ENCODE measurements at regions not wholly inside any gene's neighbourhood (a gene's known extent, or its start where the extent isn't known, plus 50 kb on each side); places are given as distances from the start of the nearest gene placed in this dataset.

DNA sequence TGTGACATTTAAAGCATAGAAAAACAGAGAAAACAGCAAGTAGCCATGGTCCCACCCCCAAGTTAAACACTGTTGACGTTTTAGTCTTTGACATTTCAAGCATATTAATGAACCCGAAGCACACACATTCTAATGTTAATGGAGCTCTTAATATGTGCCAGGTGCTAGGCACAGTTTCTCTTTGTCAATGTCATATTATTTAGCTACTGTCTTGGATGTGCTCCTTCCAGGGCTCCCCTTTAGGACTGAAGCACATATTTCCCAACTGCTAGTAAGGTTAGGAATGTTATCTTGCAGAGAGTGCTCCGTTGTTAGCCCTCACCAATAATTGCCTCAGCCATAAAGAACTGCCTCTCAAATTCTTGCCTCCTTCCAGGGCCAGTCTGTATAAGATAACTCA lies 716.6 kb upstream of the TENM4 start:
- no peak for ATAC-seq
- no peak for DNase-seq
- intact Hi-C loops (cut with DNase I, micrococcal nuclease): no loop called here

DNA sequence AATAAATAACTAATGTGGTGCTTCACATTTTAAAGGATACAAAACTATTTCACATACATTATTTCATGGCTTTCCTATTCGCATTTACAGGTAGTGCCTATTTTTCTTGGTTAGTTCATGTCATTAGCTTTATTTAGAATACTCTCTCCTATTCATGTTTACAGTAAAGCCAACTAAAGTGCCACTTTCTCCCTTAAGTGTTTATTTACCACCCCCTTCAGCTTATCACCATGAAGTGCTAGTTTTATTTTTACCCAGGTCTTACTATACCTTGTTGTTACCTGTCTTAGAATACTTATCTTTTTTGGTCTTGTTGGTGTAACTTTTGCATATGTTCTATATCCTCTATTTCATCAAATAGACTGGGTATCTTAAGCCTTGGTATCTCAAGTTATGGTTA lies 715.2 kb upstream of the TENM4 start:
- ATAC-seq (no peak), DNase-seq (no peak)
- intact Hi-C loops (cut with DNase I, micrococcal nuclease): no loop called here

DNA sequence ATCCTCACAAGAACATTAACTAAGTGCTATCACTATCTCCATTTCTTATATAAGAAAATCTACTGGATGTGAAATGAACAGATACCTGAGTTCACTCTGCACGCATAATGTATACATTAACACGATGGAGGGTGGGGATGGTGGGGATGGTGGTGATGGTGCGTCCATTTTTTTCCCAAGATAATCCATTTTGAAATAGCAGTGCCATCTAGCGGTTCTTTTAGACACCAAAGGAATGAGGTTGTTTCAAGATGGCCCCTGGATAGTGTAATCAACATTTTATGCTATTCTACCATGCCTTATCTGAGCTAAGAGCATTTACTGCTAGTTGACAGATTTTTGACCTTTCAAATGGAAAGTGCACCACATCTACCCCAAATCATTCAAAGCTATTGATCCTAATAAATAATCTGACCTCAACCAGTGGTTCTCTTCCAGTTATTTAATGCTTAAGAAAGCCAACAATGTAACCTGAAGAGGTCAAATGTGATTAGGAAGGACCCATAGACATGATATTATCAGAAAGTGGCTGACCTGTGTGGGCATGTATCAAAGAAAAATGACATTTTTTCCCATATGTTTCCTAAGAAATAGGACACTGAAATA lies 714.7 kb upstream of the TENM4 start:
- intact Hi-C loops (cut with DNase I, micrococcal nuclease): no loop called here
- no peak for DNase-seq

DNA sequence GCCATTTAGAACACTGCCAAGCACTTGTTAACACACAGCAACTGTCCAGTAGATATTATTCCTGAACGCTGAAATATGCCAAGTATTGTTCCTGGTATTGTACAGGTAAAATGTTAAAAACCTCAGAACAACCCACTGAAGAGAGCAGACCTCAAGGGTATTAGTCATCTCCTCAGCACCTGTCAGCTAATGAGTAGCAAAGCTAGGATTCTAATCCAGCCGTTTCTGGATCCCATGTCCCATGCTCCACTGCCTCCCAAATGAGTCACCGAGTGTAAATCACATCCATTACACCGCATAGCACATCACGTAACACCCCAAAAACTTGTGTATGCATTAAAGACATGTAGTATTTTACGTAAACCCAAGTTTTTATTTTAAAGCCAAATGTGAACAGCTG lies 705.4 kb upstream of the TENM4 start:
- no peak for ATAC-seq
- intact Hi-C loops (cut with DNase I, micrococcal nuclease): no loop called here
- DNase-seq: no peak

More for the DNA sequence above, 714.7 kb upstream of the TENM4 start:
- ATAC-seq: peak; percentile 53

DNA sequence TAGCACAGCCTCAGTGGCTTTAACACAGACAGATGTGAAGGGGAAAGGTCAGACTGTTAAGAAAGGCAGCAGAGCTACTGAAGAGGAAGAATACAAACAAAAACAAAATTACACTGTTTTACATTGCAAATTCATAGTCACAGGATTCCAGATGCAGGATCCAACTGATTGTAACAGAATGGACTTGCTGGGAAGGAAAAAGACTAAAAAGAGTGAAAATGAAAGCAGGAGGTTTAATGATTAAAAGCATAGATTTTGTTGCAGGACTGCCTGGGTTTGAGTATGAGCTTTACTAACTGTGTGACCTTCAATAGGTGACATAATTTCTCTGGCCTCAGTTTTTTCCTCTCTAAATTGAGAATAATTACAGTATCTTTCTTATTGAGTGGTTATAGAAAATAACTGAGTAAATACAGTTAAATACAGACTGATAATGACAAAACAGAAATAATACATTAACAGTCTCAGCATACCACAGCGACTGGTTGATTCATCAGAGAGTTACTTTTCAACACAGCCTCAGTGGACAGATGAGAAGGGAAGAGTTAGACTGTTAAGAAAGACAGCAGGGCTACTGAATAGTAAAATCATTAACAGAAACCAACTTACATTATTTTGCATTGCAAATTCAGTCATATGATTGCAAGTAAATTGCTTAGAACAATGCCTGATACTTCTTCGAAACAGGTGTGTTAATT lies 704.2 kb upstream of the TENM4 start:
- intact Hi-C loops (cut with DNase I, micrococcal nuclease): no loop called here
- DNase-seq (no peak), ATAC-seq (no peak)

DNA sequence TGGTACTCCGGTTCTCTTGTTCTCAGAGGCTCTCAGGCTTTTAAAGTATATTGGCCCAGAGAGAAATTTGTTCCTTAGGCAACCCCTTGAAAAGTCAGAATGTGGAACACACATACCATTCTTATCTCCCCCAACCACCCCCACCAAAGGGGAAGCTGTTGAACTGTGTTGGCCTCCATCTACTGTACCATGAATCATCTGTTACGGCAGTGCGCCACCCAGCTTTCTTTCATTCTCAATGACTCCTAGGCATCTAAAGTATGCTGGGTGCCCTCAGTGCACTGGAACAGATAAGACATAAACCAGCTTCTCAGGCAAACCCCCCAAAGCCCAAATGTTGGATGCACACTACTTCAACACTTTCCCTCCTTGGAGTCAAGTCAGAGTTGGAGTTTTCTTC lies 696.2 kb upstream of the TENM4 start:
- intact Hi-C loops (cut with DNase I, micrococcal nuclease): no loop called here
- no peak for DNase-seq

DNA sequence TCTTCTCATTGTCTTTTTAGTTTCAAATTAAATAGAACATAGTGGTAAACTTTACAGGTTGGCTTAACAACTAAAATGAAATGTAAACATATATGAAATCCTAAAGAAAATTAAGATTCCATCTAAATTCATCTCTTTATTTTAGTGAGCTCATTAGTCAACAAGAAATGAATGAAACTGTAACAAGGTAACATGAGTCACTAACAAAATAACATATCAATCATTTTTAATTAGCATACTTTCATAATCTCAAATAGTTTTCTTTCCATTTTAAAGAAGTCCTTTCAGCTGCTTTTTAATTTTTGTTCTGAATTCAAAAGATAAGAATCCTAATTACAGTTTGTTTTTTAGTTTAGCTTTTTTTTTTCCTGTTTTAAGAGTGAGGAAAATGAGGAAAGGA lies 688.6 kb upstream of the TENM4 start:
- intact Hi-C loops (cut with DNase I, micrococcal nuclease): no loop called here
- no peak for DNase-seq
- ATAC-seq: no peak

More for the DNA sequence above, 696.2 kb upstream of the TENM4 start:
- ATAC-seq: no peak

DNA sequence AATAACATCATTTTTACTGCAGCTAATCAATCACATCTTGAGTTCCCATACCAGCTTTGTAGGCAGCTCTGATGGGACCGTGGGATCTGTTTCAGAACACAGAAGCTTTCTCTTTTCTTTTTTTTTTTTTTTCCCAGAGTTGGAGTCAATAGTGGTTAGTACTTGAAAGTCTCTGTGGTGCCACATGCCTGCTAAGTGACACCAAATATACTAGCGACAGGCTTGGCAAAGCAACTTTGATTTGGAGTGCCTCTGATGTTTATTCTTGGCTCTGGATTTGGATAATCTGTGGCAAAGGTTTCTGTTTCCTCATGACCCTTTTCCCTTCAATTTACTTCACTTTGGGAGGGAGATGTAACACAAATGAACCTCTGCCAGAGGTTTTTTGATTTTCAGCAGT lies 681.4 kb upstream of the TENM4 start:
- DNase-seq (no peak), ATAC-seq (no peak)
- intact Hi-C loops (cut with DNase I, micrococcal nuclease): no loop called here

DNA sequence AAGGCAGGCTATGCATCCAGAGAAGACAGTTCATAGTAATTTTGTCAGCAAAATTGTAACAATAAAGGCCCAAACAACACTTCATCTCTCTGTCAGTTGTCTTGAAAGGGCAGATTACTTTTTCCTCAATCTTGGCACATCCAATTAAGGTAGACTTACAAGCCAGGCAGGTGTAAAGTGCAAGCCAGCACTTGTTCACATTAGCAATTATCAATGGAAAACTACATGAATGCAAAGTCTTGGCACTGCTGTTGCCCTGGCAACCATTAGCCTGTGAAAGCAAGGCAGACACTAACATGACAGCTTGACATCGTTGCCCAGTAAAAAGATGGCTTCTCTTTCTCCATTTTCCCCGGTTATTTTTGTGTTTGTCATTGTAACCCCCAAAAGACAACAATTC lies 677.2 kb upstream of the TENM4 start:
- no peak for DNase-seq
- ATAC-seq: no peak
- intact Hi-C loops (cut with DNase I, micrococcal nuclease): no loop called here

DNA sequence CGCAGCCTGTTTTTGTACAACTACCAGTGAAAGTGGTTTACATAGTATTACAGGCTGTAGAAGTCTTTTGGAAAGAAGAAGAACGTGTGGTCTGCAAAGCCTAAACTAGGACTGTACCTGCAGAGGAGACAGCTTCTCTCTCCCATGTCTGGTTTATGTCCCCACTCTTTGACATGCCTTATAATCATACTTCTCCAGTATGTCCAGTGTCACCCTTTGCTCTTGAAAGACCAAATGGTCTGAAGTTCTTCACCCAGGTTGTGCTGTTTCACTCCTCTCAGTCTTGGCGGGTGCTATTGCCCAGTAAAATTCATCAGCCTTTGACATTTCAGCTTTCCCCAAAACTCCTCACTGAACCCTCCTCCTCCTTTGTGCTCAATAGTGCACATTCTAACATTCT lies 676.0 kb upstream of the TENM4 start:
- intact Hi-C loops (cut with DNase I, micrococcal nuclease): no loop called here
- ATAC-seq: no peak
- no peak for DNase-seq

DNA sequence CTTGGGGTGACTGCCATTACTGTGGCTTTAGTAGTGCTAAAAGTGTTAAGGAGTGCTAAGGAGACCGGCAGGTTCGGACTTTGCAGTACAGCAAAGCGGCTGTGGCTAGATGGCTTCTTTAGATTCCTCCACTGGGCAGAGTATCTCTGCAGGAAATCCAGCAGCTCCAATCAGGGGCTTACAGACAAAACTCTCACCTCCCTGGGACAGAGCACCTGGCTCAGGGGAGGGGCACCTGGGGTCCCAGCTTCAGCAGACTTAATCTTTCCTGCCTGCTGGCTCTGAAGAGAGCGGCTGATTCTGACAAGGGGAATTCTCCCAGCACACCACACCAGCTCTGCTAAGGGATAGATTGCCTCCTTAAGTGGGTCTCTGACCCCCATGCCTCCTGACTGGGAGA lies 668.8 kb upstream of the TENM4 start:
- intact Hi-C loops (cut with DNase I, micrococcal nuclease): no loop called here
- ATAC-seq (no peak), DNase-seq (no peak)

DNA sequence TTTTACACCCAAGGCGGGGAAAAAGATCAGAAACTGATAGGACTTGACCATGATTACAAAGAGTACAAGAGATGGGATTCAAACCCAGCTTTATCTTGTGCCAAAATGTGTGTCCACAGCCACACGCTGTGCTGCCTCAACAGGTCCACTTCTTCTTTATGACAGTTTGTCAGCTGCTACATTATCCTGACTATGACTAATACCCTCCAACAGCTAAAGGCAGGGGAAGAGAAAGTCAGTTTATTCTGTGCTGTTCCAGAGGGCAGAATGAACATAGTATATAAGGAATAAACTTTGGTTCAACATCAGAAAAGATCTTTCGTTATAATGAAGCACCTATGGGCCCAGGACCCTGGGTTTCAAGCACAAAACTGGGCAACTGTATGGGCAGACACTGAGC lies 668.2 kb upstream of the TENM4 start:
- no peak for DNase-seq
- intact Hi-C loops (cut with DNase I, micrococcal nuclease): no loop called here
- ATAC-seq: no peak

DNA sequence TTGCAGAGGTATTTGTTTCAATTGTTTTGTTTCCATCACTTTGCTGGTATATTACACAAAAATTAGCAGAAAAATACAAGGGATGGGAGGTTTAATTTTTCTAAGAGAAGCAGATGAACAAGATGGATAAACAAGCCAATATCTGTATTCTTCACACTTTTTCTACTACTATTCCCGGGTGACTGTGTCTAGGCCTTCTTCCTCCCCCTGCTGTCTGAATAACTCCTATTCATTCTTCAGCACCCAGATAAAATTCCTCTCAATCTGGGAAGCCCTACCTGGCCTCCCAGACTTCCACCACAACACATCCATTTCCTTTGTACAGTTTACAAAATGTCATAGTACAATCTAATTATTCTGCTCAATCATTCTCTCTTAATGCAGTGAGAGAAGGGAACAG lies 666.6 kb upstream of the TENM4 start:
- no peak for ATAC-seq

DNA sequence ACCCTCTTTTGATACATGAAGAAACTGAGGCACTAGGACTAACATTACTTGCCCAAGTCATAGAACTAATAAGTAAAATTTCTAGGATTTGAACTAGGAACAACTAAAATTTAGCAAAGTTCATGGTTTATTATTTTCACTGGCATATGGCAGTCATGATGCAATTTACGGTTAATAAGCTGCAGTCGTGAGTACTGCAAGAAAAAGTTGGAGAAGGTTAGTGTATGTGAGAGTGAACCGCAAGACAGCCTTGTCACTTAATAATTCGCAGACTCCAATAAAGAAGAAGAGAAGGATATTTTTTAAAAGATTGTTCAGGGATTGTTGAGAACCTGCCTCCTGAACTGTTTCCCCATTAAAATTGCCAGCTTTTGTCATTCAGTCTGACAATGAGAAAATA lies 663.4 kb upstream of the TENM4 start:
- ATAC-seq: no peak
- no peak for DNase-seq
- intact Hi-C loops (cut with DNase I, micrococcal nuclease): no loop called here

More for the DNA sequence above, 666.6 kb upstream of the TENM4 start:
- no peak for DNase-seq
- intact Hi-C loops (cut with DNase I, micrococcal nuclease): no loop called here

DNA sequence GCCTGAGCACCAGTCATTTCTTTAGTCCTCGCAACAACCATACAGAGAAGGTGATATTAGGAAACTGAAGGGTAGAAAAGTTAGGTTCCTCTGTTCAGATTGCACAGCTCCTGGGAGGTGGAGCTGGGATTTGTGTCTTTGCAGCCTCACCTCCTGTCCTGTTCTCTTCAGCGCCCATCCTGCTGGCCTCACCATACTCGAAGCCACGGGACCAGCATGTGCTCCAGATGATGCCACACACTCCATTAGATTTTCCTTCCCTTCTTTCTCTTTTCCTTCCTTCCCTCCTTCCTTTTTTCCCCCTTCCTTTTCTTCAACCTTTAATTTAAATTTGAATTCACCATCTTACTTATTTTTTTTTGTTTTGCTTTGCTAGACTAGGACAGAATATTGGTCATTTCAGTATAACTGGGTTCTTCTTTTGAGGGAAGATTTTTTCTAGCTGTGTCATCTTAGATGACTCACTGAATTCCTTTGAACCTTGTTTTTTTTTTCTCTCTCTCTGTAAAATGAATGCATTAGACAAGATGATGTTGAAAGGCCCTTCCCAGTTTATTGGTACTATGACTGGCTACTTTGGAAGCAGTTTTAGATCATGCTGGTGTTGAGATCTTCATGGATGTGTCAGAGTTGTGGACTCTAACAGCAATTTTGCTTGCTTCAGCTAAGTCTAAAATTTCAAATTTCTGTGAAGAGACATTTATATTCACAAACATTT lies 662.5 kb upstream of the TENM4 start:
- intact Hi-C loops (cut with DNase I, micrococcal nuclease): no loop called here
- no peak for DNase-seq
- ATAC-seq: no peak

DNA sequence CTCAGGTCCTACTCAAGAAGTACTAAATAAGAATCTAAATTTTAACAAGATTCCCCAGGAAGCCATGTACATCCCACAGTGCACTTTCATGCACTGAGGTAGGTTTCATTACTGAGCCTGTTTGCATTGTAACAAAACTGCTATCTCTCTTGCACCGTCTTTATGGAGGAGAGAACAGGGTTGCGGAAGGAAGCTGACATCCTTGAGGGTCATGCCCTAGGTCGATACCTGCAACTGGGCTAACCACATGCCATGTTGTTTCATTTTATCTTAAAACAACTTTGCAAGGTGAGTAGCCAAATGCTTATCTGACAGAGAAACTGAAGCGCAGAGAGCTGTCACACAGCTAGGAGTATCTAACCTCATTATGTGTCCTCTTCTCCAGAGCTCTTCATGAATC lies 656.3 kb upstream of the TENM4 start:
- intact Hi-C loops (cut with DNase I, micrococcal nuclease): no loop called here
- DNase-seq: no peak
- ATAC-seq: no peak

DNA sequence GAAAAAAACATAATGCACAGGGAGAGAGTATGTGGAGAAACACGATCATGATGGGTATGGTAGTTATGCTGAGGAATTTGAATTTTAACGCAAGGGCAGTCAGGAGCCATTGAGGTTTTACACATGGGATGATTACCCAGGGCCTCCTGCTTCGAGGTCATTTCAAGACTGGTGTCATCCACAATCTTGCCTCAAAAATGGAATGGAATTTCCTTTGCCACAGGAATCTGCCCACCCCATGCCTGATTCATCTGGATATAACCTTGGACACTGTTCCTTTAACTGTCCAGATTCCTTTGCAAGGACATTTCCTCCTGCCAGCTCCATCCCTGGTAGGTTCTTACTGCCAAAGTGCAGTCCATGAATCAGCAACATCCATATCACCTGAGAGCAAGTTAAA lies 655.9 kb upstream of the TENM4 start:
- DNase-seq: no peak
- intact Hi-C loops (cut with DNase I, micrococcal nuclease): no loop called here

DNA sequence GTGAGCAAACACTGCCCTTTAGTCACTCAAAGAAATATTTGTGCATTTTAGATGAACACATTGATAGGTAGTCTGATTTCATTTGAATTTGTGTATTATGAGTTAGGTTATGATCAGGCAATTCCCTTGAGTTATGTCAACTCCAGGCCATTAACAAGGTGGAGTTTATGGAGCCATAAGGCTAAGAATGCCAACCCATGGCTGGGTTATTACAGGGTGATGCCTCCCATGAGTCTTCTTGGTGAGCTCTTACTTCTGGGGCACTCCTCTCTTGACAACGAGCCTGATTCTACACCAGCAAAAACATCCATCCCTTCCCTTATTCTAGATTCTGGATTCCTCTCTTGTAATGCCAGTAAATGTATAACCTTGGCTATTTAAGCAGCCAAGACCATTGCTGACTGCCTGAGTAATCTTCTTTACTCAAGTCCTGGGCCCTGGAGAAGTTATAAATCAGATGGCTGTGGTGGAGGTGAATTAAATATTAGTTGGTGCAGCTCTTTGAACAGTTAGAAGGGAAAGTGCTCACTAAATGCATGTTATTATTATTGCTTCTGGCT lies 645.7 kb upstream of the TENM4 start:
- intact Hi-C loops (cut with DNase I, micrococcal nuclease): no loop called here
- ATAC-seq: peak; percentile 94

More for the DNA sequence above, 655.9 kb upstream of the TENM4 start:
- ATAC-seq: no peak

DNA sequence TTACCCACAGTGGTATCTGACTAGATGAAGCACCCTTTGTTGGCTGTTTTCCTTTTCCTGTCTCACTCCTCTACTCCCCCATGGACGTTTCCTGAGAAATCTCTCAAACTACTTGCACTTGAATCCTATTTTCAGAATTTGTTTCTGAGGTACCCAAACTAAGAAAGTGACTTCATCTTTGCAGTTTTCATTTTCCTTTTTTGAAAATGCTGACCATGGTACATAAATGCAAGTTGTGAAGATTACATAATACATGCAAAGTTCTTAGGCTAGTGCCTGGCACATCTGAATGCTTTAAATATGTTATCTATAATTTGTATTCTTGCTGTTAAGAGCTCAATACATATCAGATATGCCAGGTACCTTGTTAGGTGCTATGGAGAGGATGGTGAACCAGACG lies 644.7 kb upstream of the TENM4 start:
- intact Hi-C loops (cut with DNase I, micrococcal nuclease): no loop called here
- ATAC-seq: no peak
- DNase-seq: no peak

More for the DNA sequence above, 645.7 kb upstream of the TENM4 start:
- DNase-seq: no peak

DNA sequence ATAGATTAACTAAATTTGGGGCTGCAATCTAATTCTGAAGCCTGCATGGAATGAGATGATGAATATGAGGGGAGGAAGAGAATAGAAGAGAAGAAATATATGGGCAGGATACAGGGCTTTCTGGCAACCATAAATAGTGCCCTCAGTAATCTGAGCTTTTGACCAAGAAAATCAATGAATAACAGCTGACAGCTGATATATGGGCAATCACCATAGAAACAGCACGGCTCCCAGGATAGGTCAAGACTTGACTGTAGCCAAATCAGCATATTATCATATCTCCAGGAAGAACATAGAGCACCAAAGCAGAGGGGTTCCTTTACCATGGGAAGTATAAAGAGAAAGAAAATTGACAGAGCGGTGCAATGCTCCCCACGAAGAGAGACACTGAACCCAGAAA lies 643.8 kb upstream of the TENM4 start:
- intact Hi-C loops (cut with DNase I, micrococcal nuclease): no loop called here
- ATAC-seq: no peak
- no peak for DNase-seq
